H1 (cell line): ENCODE measurements at regions not wholly inside any gene's neighbourhood (a gene's known extent, or its start where the extent isn't known, plus 50 kb on each side); places are given as distances from the start of the nearest gene placed in this dataset.

Source experiments
- CTCF ChIA-PET: fragments of 300-600 bp; sonication (Branson Sonifier 250); formaldehyde crosslinking; loops from one replicate; lab custom pipeline; 2021; ENCODE audit not compliant: partially characterized antibody; lab: Charles Lee
- POLR2A ChIA-PET: fragments of 300-600 bp; sonication (Branson Sonifier 250); formaldehyde crosslinking; loops from one replicate; lab custom pipeline; 2021; ENCODE audit warnings: inconsistent platforms; ENCODE audit not compliant: partially characterized antibody; lab: Charles Lee
- DNase-seq, 2 experiments: peaks; one replicate each; pipeline versions ENCODE4 v3.0.0 to v3.0.0-alpha.2; 2010 to 2022; ENCODE audit warnings: low spot score in 2 of 2, low read depth in 1 of 2, mixed read lengths in 1 of 2
- FAIRE-seq: peaks from 2 replicates; lab custom pipeline; 2011; peaks lifted over from hg19 to GRCh38; lab: Jason Lieb, UNC
- H2AFZ ChIP-seq: 2 replicates; pipeline ENCODE4 v1.8.1; 2012; ENCODE audit warnings: low read length, inconsistent platforms
- H2AK5ac ChIP-seq: 2 replicates; pipeline ENCODE4 v1.6.1; 2013; ENCODE audit warnings: low read depth, low read length
- H2BK120ac ChIP-seq: replicated peaks from 2 replicates; pipeline ENCODE3; 2013; ENCODE audit warnings: low read depth, low read length, inconsistent platforms
- H2BK12ac ChIP-seq: 2 replicates; pipeline ENCODE4 v1.6.1; 2013; ENCODE audit warnings: low read depth, low read length
- H2BK15ac ChIP-seq: 2 replicates; pipeline ENCODE4 v1.6.1; 2013; ENCODE audit warnings: low read length
- H2BK20ac ChIP-seq: 2 replicates; pipeline ENCODE4 v1.6.1; 2013; ENCODE audit warnings: low read length
- H2BK5ac ChIP-seq: 2 replicates; pipeline ENCODE4 v1.6.1; 2013; ENCODE audit warnings: low read depth, low read length
- H3K14ac ChIP-seq: 2 replicates; pipeline ENCODE4 v1.6.1; 2013; ENCODE audit warnings: inconsistent platforms; ENCODE audit not compliant: insufficient read length
- H3K18ac ChIP-seq: 2 replicates; pipeline ENCODE4 v1.6.1; 2013; ENCODE audit warnings: low read length; ENCODE audit errors: extremely low read depth
- H3K23ac ChIP-seq: 2 replicates; pipeline ENCODE4 v1.6.1; 2013; ENCODE audit warnings: inconsistent platforms; ENCODE audit not compliant: insufficient read length
- H3K23me2 ChIP-seq: 2 replicates; pipeline ENCODE4 v1.6.1; 2013; ENCODE audit warnings: low read depth, low read length
- H3K27ac ChIP-seq: 2 replicates; pipeline ENCODE4 v1.6.1; 2011; ENCODE audit warnings: low read depth, low read length, inconsistent platforms
- H3K27me3 ChIP-seq, 4 experiments: replicated peaks in 1 of 4; 1 replicate in 1 of 4; 2 replicates in 3 of 4; pipeline versions ENCODE4 v1.6.1 to v1.8.1; 2011 to 2013; ENCODE audit warnings: low read length in 3 of 4, mild to moderate bottlenecking in 3 of 4, inconsistent platforms in 2 of 4, mixed read lengths in 2 of 4, moderate library complexity in 1 of 4; ENCODE audit not compliant: control insufficient read depth in 3 of 4, insufficient read depth in 3 of 4; ENCODE audit errors: extremely low read depth in 1 of 4
- H3K36me3 ChIP-seq, 4 experiments: 2 replicates each; pipeline versions ENCODE4 v1.6.1 to v1.8.1; 2011 to 2013; ENCODE audit warnings: mild to moderate bottlenecking in 4 of 4, low read length in 3 of 4, moderate library complexity in 2 of 4, control low read depth in 1 of 4, inconsistent platforms in 1 of 4; ENCODE audit not compliant: insufficient read depth in 4 of 4, control insufficient read depth in 2 of 4
- H3K4ac ChIP-seq: replicated peaks from 2 replicates; pipeline ENCODE3; 2013; ENCODE audit warnings: low read length, low read depth, mixed read lengths, inconsistent platforms; ENCODE audit not compliant: insufficient read length
- H3K4me1 ChIP-seq, 4 experiments: replicated peaks in 1 of 4; 1 replicate in 1 of 4; 2 replicates in 3 of 4; pipeline versions ENCODE4 v1.6.1 to v1.8.1; 2011 to 2013; ENCODE audit warnings: low read length in 3 of 4, inconsistent platforms in 2 of 4, mixed read lengths in 1 of 4; ENCODE audit not compliant: insufficient read depth in 4 of 4, control insufficient read depth in 3 of 4
- H3K4me2 ChIP-seq, 2 experiments: 2 replicates each; pipeline versions ENCODE4 v1.6.1 to v1.8.1; 2011 to 2013; ENCODE audit warnings: low read depth in 2 of 2, low read length in 2 of 2, control low read depth in 1 of 2, inconsistent platforms in 1 of 2, mild to moderate bottlenecking in 1 of 2; ENCODE audit not compliant: insufficient read depth in 1 of 2
- H3K4me3 ChIP-seq, 4 experiments: fragments of 200-600, 300-600 bp in 1 of 4; sonication (generic), shearing (Covaris generic), sonication (Bioruptor Twin) in 1 of 4; 2 replicates each; pipeline versions ENCODE4 v1.5.1 to v1.8.1; 2011 to 2016; ENCODE audit warnings: low read length in 4 of 4, low read depth in 3 of 4, control low read depth in 2 of 4, inconsistent platforms in 2 of 4, mild to moderate bottlenecking in 2 of 4, mixed read lengths in 1 of 4, moderate library complexity in 1 of 4; ENCODE audit not compliant: insufficient read depth in 2 of 4; ENCODE audit errors: extremely low read depth in 1 of 4
- H3K56ac ChIP-seq: replicated peaks from 2 replicates; pipeline ENCODE3; 2013; ENCODE audit warnings: low read depth, mild to moderate bottlenecking, mixed read lengths, low read length, inconsistent platforms; ENCODE audit not compliant: insufficient read length
- H3K79me1 ChIP-seq: 2 replicates; pipeline ENCODE4 v1.6.1; 2013; ENCODE audit warnings: low read depth, low read length, control low read depth
- H3K79me2 ChIP-seq, 2 experiments: 2 replicates each; pipeline versions ENCODE4 v1.6.1 to v1.8.1; 2012 to 2013; ENCODE audit warnings: low read length in 2 of 2, mild to moderate bottlenecking in 2 of 2, inconsistent platforms in 1 of 2; ENCODE audit not compliant: insufficient read depth in 2 of 2, control insufficient read depth in 1 of 2
- H3K9ac ChIP-seq, 4 experiments: replicated peaks in 1 of 4; 1 replicate in 1 of 4; 2 replicates in 3 of 4; pipeline versions ENCODE4 v1.6.1 to v1.8.1; 2011 to 2013; ENCODE audit warnings: low read depth in 3 of 4, low read length in 3 of 4, control low read depth in 2 of 4, mild to moderate bottlenecking in 2 of 4, moderate library complexity in 2 of 4, inconsistent platforms in 1 of 4; ENCODE audit errors: extremely low read depth in 1 of 4
- H3K9me3 ChIP-seq, 2 experiments: 2 replicates each; pipeline versions ENCODE4 v1.6.1 to v1.8.1; 2012 to 2013; ENCODE audit warnings: mild to moderate bottlenecking in 2 of 2, moderate library complexity in 2 of 2, control low read depth in 1 of 2, inconsistent platforms in 1 of 2, low read depth in 1 of 2, low read length in 1 of 2, mixed read lengths in 1 of 2; ENCODE audit not compliant: insufficient read depth in 2 of 2
- H4K20me1 ChIP-seq, 2 experiments: replicated peaks in 1 of 2; 2 replicates each; pipeline versions ENCODE3 to v1.8.1; 2011 to 2013; ENCODE audit warnings: inconsistent platforms in 2 of 2, low read length in 2 of 2, mild to moderate bottlenecking in 1 of 2; ENCODE audit not compliant: insufficient read depth in 2 of 2, control insufficient read depth in 1 of 2
- H4K5ac ChIP-seq: 2 replicates; pipeline ENCODE4 v1.6.1; 2013; ENCODE audit warnings: low read length, low read depth, mixed read lengths, inconsistent platforms; ENCODE audit not compliant: insufficient read length
- H4K8ac ChIP-seq: 2 replicates; pipeline ENCODE4 v1.8.0; 2013; ENCODE audit warnings: mild to moderate bottlenecking, moderate library complexity, low read length, inconsistent platforms; ENCODE audit not compliant: insufficient read depth; ENCODE audit errors: extremely low read depth
- H4K91ac ChIP-seq: replicated peaks from 2 replicates; pipeline ENCODE3; 2013; ENCODE audit warnings: low read length, mixed read lengths, inconsistent platforms; ENCODE audit not compliant: insufficient read length
- HDAC2 ChIP-seq, 2 experiments: fragments of 300-600 bp in 1 of 2; sonication (generic) in 1 of 2; IDR thresholded peaks; 2 replicates each; pipeline ENCODE4 v1.6.1; 2011 to 2012; ENCODE audit warnings: low read depth in 2 of 2, low read length in 2 of 2, mild to moderate bottlenecking in 2 of 2, moderate library complexity in 2 of 2, borderline replicate concordance in 1 of 2, inconsistent platforms in 1 of 2
- KDM1A ChIP-seq: fragments of 200-600, 300-600 bp; sonication (generic); IDR thresholded peaks from 2 replicates; pipeline ENCODE4 v1.7.1; 2016; ENCODE audit warnings: mild to moderate bottlenecking, low read length, borderline replicate concordance
- NRF1 ChIP-seq: IDR thresholded peaks from 2 replicates; pipeline ENCODE4 v1.6.1; 2011; ENCODE audit warnings: mild to moderate bottlenecking, low read depth, low read length, improper control_type of control experiment
- PHF8 ChIP-seq: fragments of 200-600 bp; sonication (generic); conservative IDR thresholded peaks from 2 replicates; pipeline ENCODE4 v1.7.1; 2012; ENCODE audit warnings: low read depth, mild to moderate bottlenecking, inconsistent platforms, low read length, moderate library complexity
- POLR2AphosphoS5 ChIP-seq: IDR thresholded peaks from 2 replicates; pipeline ENCODE4 v1.6.1; 2011; ENCODE audit warnings: low read depth, low read length
- SP4 ChIP-seq: IDR thresholded peaks from 2 replicates; pipeline ENCODE4 v1.6.1; 2012; ENCODE audit warnings: low read length, inconsistent platforms
- YY1 ChIP-seq: IDR thresholded peaks from 2 replicates; pipeline ENCODE4 v1.6.1; 2011; ENCODE audit warnings: low read depth, mild to moderate bottlenecking, low read length
- WGBS, 2 experiments: shearing (Covaris generic) in 1 of 2; methylation state at CpG; one replicate each; pipeline versions ENCODE4 v1.1.6 to v1.1.7; 2013 to 2015; ENCODE audit warnings: low lambda C conversion rate in 2 of 2, mixed read lengths in 2 of 2, inconsistent platforms in 1 of 2, low coverage in 1 of 2, missing lambda C conversion rate in 1 of 2; ENCODE audit not compliant: insufficient replicate concordance in 2 of 2, insufficient coverage in 1 of 2, insufficient read length in 1 of 2; ENCODE audit errors: extremely low coverage in 1 of 2, missing lambda C conversion rate in 1 of 2; 5-methylcytosine and 5-hydroxymethylcytosine counted together

- Histone ChIP-seq H4K5ac (no peak overlapping the region), H2AFZ (no peak overlapping the region), H3K4me3 (no peak overlapping the region), H3K27ac (no peak overlapping the region), H3K23ac (no peak overlapping the region), H2BK15ac (no peak overlapping the region), H2BK12ac (no peak overlapping the region), H2BK20ac (no peak overlapping the region), H2AK5ac (no peak overlapping the region), H3K9me3 (no peaks in the 10 kb centered on the region), H3K27me3 (peaks cover 0 to 2% (median 0%) of the 10 kb centered on the region in 4 experiments; a peak in 1 of 7 replicates), H3K14ac (no peak overlapping the region), H2BK120ac (no peak overlapping the region), H3K4me2 (no peak overlapping the region), H3K79me2 (no peaks in the 10 kb centered on the region), H3K4me1 (no peaks in the 10 kb centered on the region), H4K8ac (no peak overlapping the region), H3K23me2 (no peaks in the 10 kb centered on the region), H3K18ac (no peak overlapping the region), H4K20me1 (no peaks in the 10 kb centered on the region), H3K4ac (no peak overlapping the region), H3K36me3 (no peaks in the 10 kb centered on the region), H3K56ac (no peak overlapping the region), H3K79me1 (no peaks in the 10 kb centered on the region), H2BK5ac (no peak overlapping the region), H3K9ac (no peak overlapping the region), H4K91ac (no peak overlapping the region)
- TF ChIP-seq POLR2AphosphoS5 (no peak), YY1 (no peak), KDM1A (no peak), SP4 (no peak), PHF8 (no peak), NRF1 (no peak), HDAC2 (IDR thresholded peaks at IDR 0.05; ENCODE audit: borderline replicate concordance in 1 of 2, low read depth in 2 of 2, low read length in 2 of 2) (no peak)
- DNase-seq (no peak), FAIRE-seq (no peak)
- 80% methylated on average over 4 of the region's 4 CpGs; no CpG with 5 or more reads in 1 of the 2 experiments for WGBS, 2 experiments
- POLR2A ChIA-PET: no interaction called here
- CTCF ChIA-PET: no interaction called here
These were observed 114.3 kb upstream of the ETV6 start for GRCh38 chr12:11535127-11535526.
